H54 (cell line): ENCODE measurements at regions not wholly inside any gene's neighbourhood (a gene's known extent, or its start where the extent isn't known, plus 50 kb on each side); places are given as distances from the start of the nearest gene placed in this dataset.
"Not testable (repeated sequence)": the region's sequence is repeated elsewhere in the genome, so short reads cannot be mapped to it uniquely, and the experiment has no call there.

Experiments
- DNase-seq: peaks from one replicate; pipeline ENCODE4 v3.0.0; 2011; ENCODE audit warnings: low spot score, mixed read lengths; ENCODE audit not compliant: insufficient read length
- FAIRE-seq: peaks from 3 replicates; lab custom pipeline; 2011; peaks lifted over from hg19 to GRCh38; lab: Jason Lieb, UNC
- POLR2A ChIP-seq: IDR thresholded peaks from 2 replicates; pipeline ENCODE4 v1.6.1; 2011; ENCODE audit warnings: low read depth, mild to moderate bottlenecking, low read length

DNA sequence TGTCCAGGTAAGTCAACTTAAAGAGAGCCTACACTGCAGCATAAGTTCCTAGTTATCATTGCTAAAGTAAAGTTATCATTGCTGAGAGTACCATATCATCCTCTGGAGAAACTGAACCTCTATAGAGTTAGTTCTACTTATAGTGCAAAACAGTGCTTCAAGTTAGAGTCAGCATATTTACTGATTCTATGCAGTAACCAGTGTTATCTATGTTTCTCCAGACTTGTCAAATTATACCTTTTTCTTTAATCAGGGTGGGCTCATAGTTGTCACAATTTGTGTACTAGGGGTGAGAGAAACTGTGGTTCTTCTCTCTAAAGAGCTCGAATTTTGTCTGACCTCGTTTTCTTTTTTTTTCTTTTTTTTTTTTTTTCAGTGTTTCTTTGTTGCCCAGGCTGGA lies 79.6 kb downstream of the ANXA2R start:
- FAIRE-seq (no peak), DNase-seq (no peak)
- no peak for TF ChIP-seq POLR2A

DNA sequence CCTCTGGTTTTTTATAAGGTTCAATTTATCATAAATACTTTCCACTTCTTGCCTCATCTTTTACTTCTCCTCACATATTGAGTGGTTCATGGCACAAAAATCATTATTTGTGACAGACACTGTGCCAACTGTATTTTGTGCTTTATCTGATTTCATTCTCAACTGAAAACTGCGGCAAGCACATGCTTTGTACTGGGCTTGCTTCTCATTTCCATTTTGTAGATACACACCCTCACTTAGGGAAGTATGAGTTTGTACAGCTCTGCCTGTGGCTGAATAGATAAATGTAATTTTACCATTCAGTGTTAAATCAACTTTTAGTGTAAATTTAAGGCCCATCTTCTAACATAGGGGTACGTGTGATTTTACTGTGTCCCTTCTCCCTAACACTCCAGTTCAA lies 83.6 kb downstream of the ANXA2R start:
- TF ChIP-seq POLR2A, result no peak
- no peak for FAIRE-seq
- DNase-seq, result no peak

DNA sequence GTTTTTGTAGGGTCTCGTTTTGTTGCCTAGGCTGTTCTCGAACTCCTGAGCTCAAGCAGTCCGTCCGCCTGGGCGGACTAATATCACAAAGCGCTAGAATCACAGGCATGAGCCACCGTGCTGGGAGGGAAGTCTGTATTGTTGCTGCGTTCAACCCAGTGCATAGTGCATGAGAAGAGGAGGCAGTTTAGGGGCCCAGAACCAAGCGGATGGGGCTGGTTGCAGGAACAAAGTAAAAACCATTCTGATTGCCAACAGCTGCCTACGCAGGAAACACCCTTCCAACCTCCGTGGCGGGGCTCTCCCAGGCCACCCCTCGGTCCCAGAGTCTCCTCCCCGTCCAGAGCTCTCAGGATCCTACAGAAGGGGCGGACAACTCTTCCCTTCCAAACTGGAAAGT lies 87.1 kb downstream of the ANXA2R start:
- no peak for TF ChIP-seq POLR2A
- DNase-seq (no peak), FAIRE-seq (no peak)

GRCh38 chr5:42952578-42952974 lies 87.5 kb downstream of the ANXA2R start:
- TF ChIP-seq POLR2A, result no peak
- DNase-seq (no peak), FAIRE-seq (no peak)

DNA sequence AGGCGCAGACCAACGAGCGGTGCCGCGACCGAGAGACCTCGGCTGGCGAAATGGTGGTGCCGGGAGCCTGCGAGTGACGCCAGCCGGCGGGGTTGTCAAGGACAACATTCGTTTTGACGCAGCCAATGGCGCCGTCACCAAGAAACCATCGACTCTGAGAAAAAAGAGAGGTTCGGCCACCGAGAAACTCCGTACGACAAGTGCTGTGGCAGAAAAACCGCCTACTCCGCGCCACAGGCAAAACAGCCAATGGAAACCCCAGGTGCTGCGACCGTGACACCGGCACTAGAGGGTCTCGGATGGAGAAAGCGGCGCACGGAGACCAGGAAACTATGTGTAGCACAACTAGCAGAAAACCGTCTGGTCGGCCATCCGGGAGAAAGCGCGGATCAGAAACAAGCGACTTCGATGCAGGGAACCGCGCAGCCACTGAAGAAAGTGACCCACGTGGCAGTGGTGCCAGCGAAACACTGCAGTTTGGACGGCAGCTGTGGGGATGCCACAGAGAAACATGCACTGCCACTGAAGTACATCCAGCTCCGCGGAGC lies 88.8 kb downstream of the ANXA2R start:
- no peak for FAIRE-seq

DNA sequence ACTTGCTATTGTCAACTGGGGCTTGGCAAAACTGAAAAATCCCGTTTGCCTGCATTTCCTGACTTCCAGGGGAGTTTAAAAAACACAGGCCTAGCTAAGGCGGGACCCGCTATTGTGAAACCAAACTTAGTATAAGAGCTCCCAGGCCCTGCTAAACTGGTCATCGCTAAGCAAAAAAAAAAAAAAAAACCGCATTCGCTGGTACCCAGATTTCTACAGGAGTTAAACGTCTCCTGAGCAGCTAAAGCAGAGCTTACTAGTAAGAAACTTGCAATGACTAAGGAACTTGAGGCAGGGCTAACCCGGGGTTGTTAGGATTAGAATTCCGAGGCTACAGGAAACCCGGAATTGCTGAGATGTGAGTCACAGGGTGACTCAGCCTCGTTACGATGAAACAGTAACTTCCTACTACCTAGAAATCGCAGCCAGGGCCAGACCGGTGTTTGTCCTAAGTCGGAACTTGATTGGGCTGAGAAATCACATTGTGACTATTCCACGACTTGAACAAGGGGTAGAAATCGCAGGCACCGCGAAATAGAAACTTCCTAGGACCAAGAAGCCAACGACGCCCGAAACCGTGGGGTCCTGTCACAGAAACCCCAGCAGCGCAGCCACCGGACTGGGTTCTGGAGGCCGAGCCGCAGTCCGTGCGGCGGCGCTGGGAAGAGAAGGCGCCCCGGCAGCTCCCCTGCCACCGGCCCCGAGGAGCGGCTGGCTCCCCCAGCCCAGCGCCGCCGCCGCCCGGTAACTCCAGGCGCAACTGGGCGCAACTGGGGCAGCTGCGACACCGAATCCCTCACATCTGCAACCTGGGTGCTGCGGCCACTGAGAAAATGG lies 89.4 kb downstream of the ANXA2R start:
- DNase-seq, result peak; percentile 94
- peak; percentile 42; the same call in 1 of the 2 replicates for TF ChIP-seq POLR2A
- peak; percentile 92 for FAIRE-seq

More for the DNA sequence above, 88.8 kb downstream of the ANXA2R start:
- no peak for TF ChIP-seq POLR2A
- no peak for DNase-seq

DNA sequence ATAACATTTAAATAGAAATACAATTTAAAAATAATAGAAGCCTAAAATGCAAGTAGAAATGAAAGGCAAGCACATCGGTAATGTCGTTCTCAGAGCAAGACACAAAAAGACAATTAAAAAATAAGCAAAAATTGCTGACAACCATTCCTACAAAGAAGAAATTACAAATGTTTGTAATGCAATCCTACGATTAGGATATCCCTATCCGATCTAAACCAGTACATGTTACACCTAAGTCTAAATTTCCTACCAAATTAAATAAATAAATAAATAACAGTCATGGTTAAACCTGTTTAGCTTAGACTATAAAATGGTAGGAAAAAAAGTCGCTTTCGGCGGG lies 90.0 kb downstream of the ANXA2R start:
- DNase-seq (no peak), FAIRE-seq (no peak)
- no peak for TF ChIP-seq POLR2A

GRCh38 chr5:42949348-42950115 lies 90.6 kb downstream of the ANXA2R start:
- FAIRE-seq (no peak), DNase-seq (peak; percentile 47)
- peak; percentile 32; the same call in 1 of the 2 replicates for TF ChIP-seq POLR2A

DNA sequence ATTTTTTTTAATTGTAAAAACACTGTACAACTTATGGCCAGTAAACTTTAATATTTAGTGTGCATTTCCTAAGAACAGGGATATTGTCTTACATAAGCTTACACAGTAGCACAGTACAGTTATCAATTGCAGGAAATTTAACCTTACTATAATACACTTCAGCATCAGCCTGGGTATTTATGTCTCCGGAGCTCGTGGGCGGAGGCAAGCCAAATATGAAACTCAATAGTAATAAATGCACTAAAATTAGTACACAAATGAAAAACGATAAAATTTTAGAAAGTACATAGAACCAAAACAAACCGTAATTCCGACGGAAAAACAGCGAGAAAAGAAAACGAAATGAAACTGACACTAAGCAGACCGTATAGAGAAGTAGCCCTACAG lies 91.2 kb downstream of the ANXA2R start:
- no peak for TF ChIP-seq POLR2A
- no peak for FAIRE-seq
- no peak for DNase-seq

- TF ChIP-seq POLR2A, result no peak
- FAIRE-seq (peak; percentile 97), DNase-seq (peak; percentile 94)
Observed at GRCh38 chr5:42944989-42945388, 95.1 kb downstream of the ANXA2R start.

- DNase-seq, result no peak
- no peak for FAIRE-seq
- TF ChIP-seq POLR2A, result no peak
Observed at GRCh38 chr5:42943931-42944631, 96.0 kb downstream of the ANXA2R start.

DNA sequence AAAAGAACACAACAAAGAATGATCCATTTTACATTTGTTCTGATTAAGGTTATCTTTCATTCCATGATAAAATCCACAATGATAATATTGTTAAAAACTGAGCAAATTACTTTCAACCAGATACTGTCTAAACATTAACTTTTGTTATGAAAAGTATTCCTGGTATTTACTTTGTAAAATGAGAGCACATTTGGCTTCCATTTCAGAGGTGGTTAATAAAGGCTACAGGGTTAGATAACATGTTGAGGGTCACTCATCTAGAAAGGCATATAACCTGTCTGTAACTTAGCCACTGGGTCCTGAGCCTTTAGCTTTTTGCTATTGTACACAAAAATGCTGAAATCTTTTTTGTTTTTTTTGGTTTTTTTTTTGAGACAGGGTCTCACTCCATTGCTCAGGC lies 99.3 kb downstream of the ANXA2R start:
- DNase-seq (no peak), FAIRE-seq (no peak)
- TF ChIP-seq POLR2A, result no peak

GRCh38 chr5:42932011-42932410 lies 108.1 kb downstream of the ANXA2R start:
- not testable (repeated sequence) for DNase-seq, FAIRE-seq

DNA sequence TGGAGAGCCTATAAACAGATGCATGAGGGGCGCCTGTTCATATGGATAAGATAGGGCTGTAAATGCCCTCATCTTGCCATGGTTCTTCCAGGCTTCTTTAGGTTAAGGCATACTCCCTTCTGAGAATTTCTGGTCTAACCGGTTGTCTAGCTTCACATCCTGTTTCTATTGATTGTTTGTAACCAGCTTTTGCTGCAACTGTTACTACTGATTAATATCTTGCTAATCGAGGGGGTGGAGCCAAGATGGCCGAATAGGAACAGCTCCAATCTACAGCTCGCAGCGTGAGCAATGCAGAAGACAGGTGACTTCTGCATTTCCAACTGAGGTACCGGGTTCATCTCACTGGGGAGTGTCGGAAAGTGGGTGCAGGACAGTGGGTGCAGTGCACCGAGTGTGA lies 108.7 kb downstream of the ANXA2R start:
- not testable (repeated sequence) for FAIRE-seq, DNase-seq
